ENCODE measurements at regions not wholly inside any gene's neighbourhood (a gene's known extent, or its start where the extent isn't known, plus 50 kb on each side); places are given as distances from the start of the nearest gene placed in this dataset.

DNA sequence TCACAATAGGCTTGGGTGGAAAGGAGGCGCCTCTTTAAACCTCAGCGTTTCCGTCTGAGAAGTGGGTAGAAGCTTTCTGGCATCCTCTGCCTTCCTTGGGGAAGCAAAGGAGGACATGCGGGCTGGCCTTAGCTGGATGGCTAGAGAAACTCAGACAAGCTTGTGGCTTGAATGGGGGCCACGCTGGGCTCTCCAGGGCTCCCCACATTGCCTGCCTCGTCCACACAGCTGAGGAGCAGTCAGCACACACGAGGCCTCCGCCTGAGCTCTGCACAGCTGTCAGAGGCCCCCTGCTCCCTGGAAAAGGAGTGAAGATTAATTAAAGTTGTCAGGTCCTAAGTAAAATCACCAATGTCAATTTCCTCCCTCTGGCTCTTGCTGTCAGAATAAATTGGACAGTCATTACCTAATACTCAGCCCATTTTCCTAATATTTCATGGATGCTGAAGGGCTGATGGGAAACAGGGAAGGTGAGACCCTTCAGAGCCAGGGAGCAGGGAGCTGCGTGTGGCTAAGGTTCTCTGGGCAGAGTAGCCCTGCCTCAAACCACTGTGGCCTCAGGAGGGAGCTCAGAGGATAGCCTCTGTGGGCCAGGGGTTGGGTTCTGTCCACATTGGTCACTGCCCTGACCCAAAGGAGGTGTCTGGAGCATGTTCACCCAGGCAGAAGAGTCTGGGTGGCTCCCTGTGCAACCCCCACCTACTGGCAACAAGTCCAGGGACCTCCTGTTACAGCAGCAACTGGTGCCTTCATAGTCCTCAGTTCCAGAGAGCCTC lies 118.3 kb upstream of the CD82 start:
- TF ChIP-seq POLR2AphosphoS5 (IDR thresholded peaks at IDR 0.05) (no peak), POLR2A (IDR thresholded peaks at IDR 0.05) (no peak)
- TF ChIP-seq, protein P1, sequence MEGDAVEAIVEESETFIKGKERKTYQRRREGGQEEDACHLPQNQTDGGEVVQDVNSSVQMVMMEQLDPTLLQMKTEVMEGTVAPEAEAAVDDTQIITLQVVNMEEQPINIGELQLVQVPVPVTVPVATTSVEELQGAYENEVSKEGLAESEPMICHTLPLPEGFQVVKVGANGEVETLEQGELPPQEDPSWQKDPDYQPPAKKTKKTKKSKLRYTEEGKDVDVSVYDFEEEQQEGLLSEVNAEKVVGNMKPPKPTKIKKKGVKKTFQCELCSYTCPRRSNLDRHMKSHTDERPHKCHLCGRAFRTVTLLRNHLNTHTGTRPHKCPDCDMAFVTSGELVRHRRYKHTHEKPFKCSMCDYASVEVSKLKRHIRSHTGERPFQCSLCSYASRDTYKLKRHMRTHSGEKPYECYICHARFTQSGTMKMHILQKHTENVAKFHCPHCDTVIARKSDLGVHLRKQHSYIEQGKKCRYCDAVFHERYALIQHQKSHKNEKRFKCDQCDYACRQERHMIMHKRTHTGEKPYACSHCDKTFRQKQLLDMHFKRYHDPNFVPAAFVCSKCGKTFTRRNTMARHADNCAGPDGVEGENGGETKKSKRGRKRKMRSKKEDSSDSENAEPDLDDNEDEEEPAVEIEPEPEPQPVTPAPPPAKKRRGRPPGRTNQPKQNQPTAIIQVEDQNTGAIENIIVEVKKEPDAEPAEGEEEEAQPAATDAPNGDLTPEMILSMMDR (IDR thresholded peaks at IDR 0.05), result no peak
